Fibroblast of lung (primary cell): ENCODE measurements at regions not wholly inside any gene's neighbourhood (a gene's known extent, or its start where the extent isn't known, plus 50 kb on each side); places are given as distances from the start of the nearest gene placed in this dataset.
A peak's percentile ranks its signal among the peaks of the same experiment; 100 is the strongest.

Experiments used
- DNase-seq, 2 donors: peaks; one replicate each; pipeline versions ENCODE4 v3.0.0 to v3.0.0-alpha.2; 2010; ENCODE audit warnings: low read depth in 2 of 2
- H2AFZ ChIP-seq: 2 replicates; pipeline ENCODE4 v1.5.1; 2012; ENCODE audit warnings: low read length, control low read depth, inconsistent platforms
- H3K27ac ChIP-seq: 2 replicates; pipeline ENCODE4 v1.5.1; 2011; ENCODE audit warnings: low read length, control low read depth; ENCODE audit not compliant: insufficient read depth
- H3K27me3 ChIP-seq: 2 replicates; pipeline ENCODE4 v1.5.1; 2011; ENCODE audit warnings: mild to moderate bottlenecking, low read length; ENCODE audit not compliant: control insufficient read depth, insufficient read depth
- H3K36me3 ChIP-seq: 2 replicates; pipeline ENCODE4 v1.5.1; 2011; ENCODE audit warnings: low read length; ENCODE audit not compliant: control insufficient read depth, insufficient read depth
- H3K4me1 ChIP-seq: 2 replicates; pipeline ENCODE4 v1.5.1; 2011; ENCODE audit warnings: low read length; ENCODE audit not compliant: control insufficient read depth, insufficient read depth; ENCODE audit errors: extremely low read depth
- H3K4me2 ChIP-seq: 2 replicates; pipeline ENCODE4 v1.5.1; 2011; ENCODE audit warnings: low read length, control low read depth; ENCODE audit not compliant: insufficient read depth; ENCODE audit errors: extremely low read depth
- H3K4me3 ChIP-seq, 4 experiments: fragments of 200-600 bp in 1 of 4; sonication (generic) in 1 of 4; replicated peaks in 1 of 4; 2 replicates each; pipeline ENCODE4 v1.5.1; 2011 to 2016; ENCODE audit warnings: low read length in 4 of 4, low read depth in 3 of 4, mild to moderate bottlenecking in 3 of 4, control low read depth in 2 of 4, inconsistent platforms in 1 of 4, mixed read lengths in 1 of 4; ENCODE audit not compliant: insufficient read depth in 1 of 4; ENCODE audit errors: control extremely low read depth in 1 of 4
- H3K79me2 ChIP-seq: 2 replicates; pipeline ENCODE4 v1.5.1; 2012; ENCODE audit warnings: mild to moderate bottlenecking, low read length, inconsistent platforms; ENCODE audit not compliant: control insufficient read depth, insufficient read depth
- H3K9ac ChIP-seq: 2 replicates; pipeline ENCODE4 v1.5.1; 2011; ENCODE audit warnings: mild to moderate bottlenecking, low read length, control low read depth; ENCODE audit not compliant: insufficient read depth
- H3K9me3 ChIP-seq: 2 replicates; pipeline ENCODE4 v1.5.1; 2012; ENCODE audit warnings: low read depth, low read length; ENCODE audit not compliant: control insufficient read depth, insufficient read depth
- H4K20me1 ChIP-seq: 2 replicates; pipeline ENCODE4 v1.5.1; 2011; ENCODE audit warnings: low read length; ENCODE audit not compliant: control insufficient read depth, insufficient read depth; ENCODE audit errors: extremely low read depth
- EZH2 ChIP-seq: IDR thresholded peaks from 2 replicates; pipeline ENCODE4 v1.5.1; 2012; ENCODE audit warnings: low read length, control low read depth, mild to moderate bottlenecking; ENCODE audit errors: missing control alignments
- TF ChIP-seq, protein P1 (sequence below), 2 donors: IDR thresholded peaks in 1 of 2; conservative IDR thresholded peaks in 1 of 2; 1 replicate in 1 of 2; 2 replicates in 1 of 2; pipeline ENCODE4 v1.5.1; 2011 to 2012; ENCODE audit warnings: low read length in 2 of 2, control low read depth in 1 of 2, inconsistent platforms in 1 of 2, low read depth in 1 of 2, mild to moderate bottlenecking in 1 of 2

DNA sequence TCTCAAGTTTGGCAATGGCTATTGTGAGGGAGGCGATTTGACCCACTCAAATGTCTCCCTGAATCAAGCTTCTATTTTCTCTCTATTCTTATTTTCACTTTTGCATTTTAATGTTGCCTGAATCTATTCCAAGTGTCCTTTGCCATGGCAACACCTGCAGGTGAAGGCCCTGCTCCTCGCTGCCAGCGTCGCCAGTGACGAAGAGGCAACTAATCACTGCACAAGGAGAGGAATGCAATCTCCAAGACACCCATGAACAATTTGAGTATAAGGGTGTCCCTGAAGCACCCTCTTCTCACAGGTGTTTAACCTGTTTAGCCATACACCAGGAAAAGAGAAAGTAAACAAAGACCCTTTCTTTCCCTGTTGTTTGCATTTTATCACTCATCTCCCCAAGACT lies 165.6 kb upstream of the VRK2 start:
- Histone ChIP-seq H3K27ac (no peak overlapping the region), H3K4me3 (no peak overlapping the region), H3K9me3 (no peaks in the 10 kb centered on the region), H2AFZ (no peak overlapping the region), H3K27me3 (no peaks in the 10 kb centered on the region), H3K36me3 (no peaks in the 10 kb centered on the region), H3K4me2 (no peak overlapping the region), H4K20me1 (no peaks in the 10 kb centered on the region), H3K9ac (no peak overlapping the region), H3K79me2 (no peaks in the 10 kb centered on the region), H3K4me1 (peaks cover 2% of the 10 kb centered on the region)
- no peak for DNase-seq
- TF ChIP-seq, protein P1, sequence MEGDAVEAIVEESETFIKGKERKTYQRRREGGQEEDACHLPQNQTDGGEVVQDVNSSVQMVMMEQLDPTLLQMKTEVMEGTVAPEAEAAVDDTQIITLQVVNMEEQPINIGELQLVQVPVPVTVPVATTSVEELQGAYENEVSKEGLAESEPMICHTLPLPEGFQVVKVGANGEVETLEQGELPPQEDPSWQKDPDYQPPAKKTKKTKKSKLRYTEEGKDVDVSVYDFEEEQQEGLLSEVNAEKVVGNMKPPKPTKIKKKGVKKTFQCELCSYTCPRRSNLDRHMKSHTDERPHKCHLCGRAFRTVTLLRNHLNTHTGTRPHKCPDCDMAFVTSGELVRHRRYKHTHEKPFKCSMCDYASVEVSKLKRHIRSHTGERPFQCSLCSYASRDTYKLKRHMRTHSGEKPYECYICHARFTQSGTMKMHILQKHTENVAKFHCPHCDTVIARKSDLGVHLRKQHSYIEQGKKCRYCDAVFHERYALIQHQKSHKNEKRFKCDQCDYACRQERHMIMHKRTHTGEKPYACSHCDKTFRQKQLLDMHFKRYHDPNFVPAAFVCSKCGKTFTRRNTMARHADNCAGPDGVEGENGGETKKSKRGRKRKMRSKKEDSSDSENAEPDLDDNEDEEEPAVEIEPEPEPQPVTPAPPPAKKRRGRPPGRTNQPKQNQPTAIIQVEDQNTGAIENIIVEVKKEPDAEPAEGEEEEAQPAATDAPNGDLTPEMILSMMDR (conservative IDR thresholded peaks at IDR 0.05 in 1 of 2, IDR thresholded peaks at IDR 0.05 in 1 of 2; ENCODE audit: low read depth in 1 of 2, low read length in 2 of 2): no peak
- TF ChIP-seq EZH2: no peak

DNA sequence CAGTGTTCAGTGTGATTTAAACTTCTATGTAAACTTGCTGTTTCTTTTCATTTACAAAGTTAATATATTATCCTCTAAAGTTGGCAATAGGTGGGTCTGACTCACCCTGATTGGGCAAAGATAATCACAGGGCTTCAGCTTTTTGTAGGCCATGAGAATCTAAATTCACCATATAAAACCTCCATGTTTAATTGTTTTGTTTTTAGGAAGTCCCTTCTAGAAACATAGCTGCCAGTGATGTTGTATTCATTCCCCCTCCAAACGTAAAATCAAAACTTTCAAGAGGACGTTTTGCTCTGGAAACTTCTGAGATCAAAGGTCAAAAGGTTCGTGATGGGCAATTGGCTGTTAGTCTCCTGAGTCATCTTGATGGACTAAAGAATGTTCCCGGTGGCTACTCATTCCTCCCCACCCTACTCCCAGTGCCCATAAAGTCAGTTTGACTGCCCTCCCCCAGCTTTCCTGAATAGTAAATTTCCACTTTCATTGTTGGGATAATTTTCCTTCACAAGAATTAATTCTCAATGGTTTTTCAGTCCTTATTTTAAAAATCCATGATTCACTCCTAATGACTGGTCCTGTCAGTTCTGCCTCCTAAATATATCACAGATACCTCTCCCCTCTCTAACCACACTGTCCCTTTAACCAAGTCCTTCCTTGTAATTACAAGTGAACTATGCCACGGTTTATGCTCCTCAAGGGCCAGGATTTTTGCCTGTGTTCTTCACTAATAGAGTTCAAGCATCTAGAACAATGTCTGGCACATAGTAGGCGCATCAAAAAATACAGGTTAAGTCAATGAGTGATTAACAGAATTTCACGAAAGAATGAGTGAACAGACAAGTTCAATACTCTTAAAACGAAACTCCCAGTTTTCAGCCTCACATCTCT lies 164.4 kb upstream of the VRK2 start:
- H3K27me3 ChIP-seq: no peaks in the 10 kb centered on the region
- peak overlapping the region; percentile 28 for H2AFZ ChIP-seq
- H3K9me3 ChIP-seq: no peaks in the 10 kb centered on the region
- H3K4me1 ChIP-seq: peaks cover 2% of the 10 kb centered on the region
- peak; percentile 52 to 58 for DNase-seq
- H3K9ac ChIP-seq: no peak overlapping the region
- peak overlapping the region; percentile 55 for H3K4me2 ChIP-seq
- TF ChIP-seq EZH2: no peak
- TF ChIP-seq, protein P1 (conservative IDR thresholded peaks at IDR 0.05 in 1 of 2, IDR thresholded peaks at IDR 0.05 in 1 of 2; ENCODE audit: low read depth in 1 of 2, low read length in 2 of 2): no peak
- H4K20me1 ChIP-seq: no peaks in the 10 kb centered on the region
- no peaks in the 10 kb centered on the region for H3K79me2 ChIP-seq
- H3K4me3 ChIP-seq: no peak overlapping the region
- H3K36me3 ChIP-seq: no peaks in the 10 kb centered on the region
- H3K27ac ChIP-seq: peak overlapping the region; percentile 60

DNA sequence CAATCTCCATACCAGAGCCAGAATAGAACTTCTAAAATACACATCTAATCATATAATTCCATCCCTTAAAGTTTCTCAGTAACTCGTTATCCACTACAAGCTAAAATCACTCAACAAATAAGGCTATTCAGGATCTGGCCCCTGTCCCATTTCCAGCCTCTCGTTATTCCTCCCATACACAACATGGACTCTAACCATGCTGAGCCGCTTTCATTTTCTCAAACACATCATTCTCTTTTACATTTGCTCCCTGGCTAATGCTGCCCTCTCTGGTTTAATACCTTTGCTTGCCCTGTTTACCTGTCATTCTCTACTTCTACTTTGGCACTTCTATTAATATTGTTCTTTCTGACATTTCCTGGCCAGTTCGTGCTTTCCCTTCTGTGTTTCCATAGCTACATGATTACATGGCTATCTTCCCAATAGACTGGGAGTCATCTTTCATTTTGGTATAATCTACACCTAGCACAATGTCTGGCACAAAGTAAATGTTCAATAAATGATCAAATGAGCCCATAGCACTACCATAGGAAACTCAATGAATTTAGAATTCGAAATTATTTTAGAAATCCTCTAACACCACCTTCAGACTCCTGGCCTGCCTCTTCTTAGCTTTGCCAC lies 163.6 kb upstream of the VRK2 start:
- H3K36me3 ChIP-seq: no peaks in the 10 kb centered on the region
- no peaks in the 10 kb centered on the region for H3K9me3 ChIP-seq
- peaks cover 2% of the 10 kb centered on the region for H3K4me1 ChIP-seq
- H3K4me2 ChIP-seq: peak overlapping the region; percentile 55
- no peaks in the 10 kb centered on the region for H3K27me3 ChIP-seq
- no peaks in the 10 kb centered on the region for H3K79me2 ChIP-seq
- peak overlapping the region; percentile 73 for H2AFZ ChIP-seq
- no peak overlapping the region for H3K4me3 ChIP-seq
- H3K9ac ChIP-seq: no peak overlapping the region
- TF ChIP-seq, protein P1 (conservative IDR thresholded peaks at IDR 0.05 in 1 of 2, IDR thresholded peaks at IDR 0.05 in 1 of 2; ENCODE audit: low read depth in 1 of 2, low read length in 2 of 2): no peak
- no peak for TF ChIP-seq EZH2
- peak in 1 of 2 donors; percentile 18 for DNase-seq
- H3K27ac ChIP-seq: peak overlapping the region; percentile 60
- H4K20me1 ChIP-seq: no peaks in the 10 kb centered on the region
